Inferior parietal cortex (tissue), 1 donor: ENCODE measurements at regions not wholly inside any gene's neighbourhood (a gene's known extent, or its start where the extent isn't known, plus 50 kb on each side); places are given as distances from the start of the nearest gene placed in this dataset.

Experiments used
- DNase-seq: peaks from one replicate; pipeline ENCODE4 v3.0.0-alpha.2; 2016; ENCODE audit errors: extremely low spot score

DNA sequence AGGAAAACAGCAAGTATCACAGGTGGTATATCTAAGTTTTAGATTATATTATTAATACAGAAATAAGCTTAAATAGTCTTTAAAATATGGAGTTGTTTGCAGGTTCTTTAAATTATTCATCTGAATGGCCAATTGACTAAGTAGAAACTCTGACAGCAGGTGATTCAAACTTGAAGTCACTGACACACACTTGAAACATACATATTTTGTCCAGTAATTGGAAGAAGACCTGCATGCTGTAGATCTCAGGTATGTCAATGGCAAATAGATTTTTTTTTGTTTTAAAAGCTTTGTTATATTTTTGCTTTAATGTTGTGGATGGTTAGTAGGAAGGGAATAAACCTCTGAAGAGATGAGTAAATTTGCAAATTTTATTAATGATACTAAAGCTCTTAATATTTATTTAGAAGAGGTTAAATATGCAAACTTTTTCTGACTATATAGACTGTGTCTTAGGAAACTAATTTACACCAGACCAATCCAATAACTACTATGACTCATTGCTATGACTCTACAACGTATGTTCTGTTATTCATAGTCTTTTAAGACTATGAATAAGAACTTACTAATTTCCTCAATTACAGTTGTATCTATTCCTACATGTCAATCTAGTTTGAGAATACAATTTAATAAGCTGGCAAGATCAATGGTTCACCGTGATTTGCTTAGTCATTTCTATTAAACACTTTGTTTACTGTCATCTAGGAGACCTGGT lies 53.9 kb upstream of the RORB start:
- DNase-seq: no peak

DNA sequence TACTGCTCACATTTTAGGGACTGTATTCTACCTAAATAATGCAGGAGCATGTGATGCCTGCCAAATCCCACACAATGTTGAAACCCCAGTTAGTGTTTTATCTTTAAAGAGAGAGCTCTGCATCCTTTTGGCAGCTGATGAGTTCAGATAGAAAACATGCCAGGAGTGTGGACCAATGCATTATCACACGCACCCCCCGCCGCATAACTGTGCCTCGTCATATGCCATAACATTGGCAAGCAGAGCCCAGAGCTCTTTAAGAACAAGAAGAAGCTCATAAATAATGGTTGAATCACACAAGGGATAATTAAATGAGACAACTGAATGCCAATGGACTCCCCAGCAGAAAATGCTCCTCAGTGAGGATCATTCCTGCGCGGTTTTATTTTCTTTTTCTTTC lies 52.8 kb upstream of the RORB start:
- no peak for DNase-seq
